ENCODE measurements at regions not wholly inside any gene's neighbourhood (a gene's known extent, or its start where the extent isn't known, plus 50 kb on each side); places are given as distances from the start of the nearest gene placed in this dataset.

GRCh38 chr20:40925829-40926510 lies 102.7 kb upstream of the TOP1 start:
- Histone ChIP-seq H3K4me3 (ENCODE audit: low read depth, low read length) (no peak overlapping the region), H3K27me3 (0 out of 2 replicates have a peak, but pooled peaks cover 6% of the 10 kb centered on the region), H3K9me3 (no peaks in the 10 kb centered on the region), H3K4me1 (no peaks in the 10 kb centered on the region), H3K36me3 (no peaks in the 10 kb centered on the region)
- no peak for DNase-seq
- no peak for TF ChIP-seq CTCF (IDR thresholded peaks at IDR 0.05; ENCODE audit: low read depth, low read length)

GRCh38 chr20:40926928-40927327 lies 101.7 kb upstream of the TOP1 start:
- Histone ChIP-seq H3K36me3 (no peaks in the 10 kb centered on the region), H3K9me3 (no peaks in the 10 kb centered on the region), H3K4me1 (no peaks in the 10 kb centered on the region), H3K27me3 (0 out of 2 replicates have a peak, but pooled peaks cover 4% of the 10 kb centered on the region), H3K4me3 (ENCODE audit: low read depth, low read length) (no peak overlapping the region)
- no peak for DNase-seq
- no peak for TF ChIP-seq CTCF (IDR thresholded peaks at IDR 0.05; ENCODE audit: low read depth, low read length)

GRCh38 chr20:40930561-40930960 lies 98.1 kb upstream of the TOP1 start:
- Histone ChIP-seq H3K27me3 (no peaks in the 10 kb centered on the region), H3K36me3 (no peaks in the 10 kb centered on the region), H3K9me3 (no peaks in the 10 kb centered on the region), H3K4me1 (no peaks in the 10 kb centered on the region), H3K4me3 (ENCODE audit: low read depth, low read length) (no peak overlapping the region)
- DNase-seq = no peak
- TF ChIP-seq CTCF (IDR thresholded peaks at IDR 0.05; ENCODE audit: low read depth, low read length) = no peak

GRCh38 chr20:40931410-40932044 lies 97.1 kb upstream of the TOP1 start:
- H3K4me3 ChIP-seq (ENCODE audit: low read depth, low read length) = no peak overlapping the region
- H3K27me3 ChIP-seq = no peaks in the 10 kb centered on the region
- DNase-seq = no peak
- H3K4me1 ChIP-seq = no peaks in the 10 kb centered on the region
- H3K9me3 ChIP-seq = no peaks in the 10 kb centered on the region
- no peaks in the 10 kb centered on the region for H3K36me3 ChIP-seq
- no peak for TF ChIP-seq CTCF (IDR thresholded peaks at IDR 0.05; ENCODE audit: low read depth, low read length)

- H3K9me3 ChIP-seq = no peaks in the 10 kb centered on the region
- H3K36me3 ChIP-seq = no peaks in the 10 kb centered on the region
- DNase-seq = no peak
- H3K4me1 ChIP-seq = no peaks in the 10 kb centered on the region
- no peak overlapping the region for H3K4me3 ChIP-seq (ENCODE audit: low read depth, low read length)
- TF ChIP-seq CTCF (IDR thresholded peaks at IDR 0.05; ENCODE audit: low read depth, low read length) = no peak
- H3K27me3 ChIP-seq = no peaks in the 10 kb centered on the region
These were observed 96.2 kb upstream of the TOP1 start for GRCh38 chr20:40932436-40932835.

GRCh38 chr20:40933758-40934157 lies 94.9 kb upstream of the TOP1 start:
- H3K27me3 ChIP-seq = no peaks in the 10 kb centered on the region
- no peaks in the 10 kb centered on the region for H3K9me3 ChIP-seq
- H3K36me3 ChIP-seq = no peaks in the 10 kb centered on the region
- H3K4me3 ChIP-seq (ENCODE audit: low read depth, low read length) = no peak overlapping the region
- DNase-seq = no peak
- no peak for TF ChIP-seq CTCF (IDR thresholded peaks at IDR 0.05; ENCODE audit: low read depth, low read length)
- no peaks in the 10 kb centered on the region for H3K4me1 ChIP-seq
